HepG2 (cell line): ENCODE measurements at regions not wholly inside any gene's neighbourhood (a gene's known extent, or its start where the extent isn't known, plus 50 kb on each side); places are given as distances from the start of the nearest gene placed in this dataset.

ENCODE experiments used
- ATAC-seq: fragments of 200-7000 bp; cut with Tn5 transposase; 3 replicates; pipeline ENCODE4 v1.9.1; 2020; ENCODE audit warnings: mild to moderate bottlenecking, moderate library complexity
- BruUV-seq: library from RNA; stranded (reverse); fragments of 400-500 nt; replicated peaks from 2 replicates; lab custom pipeline; 2021; lab: Mats Ljungman, UMichigan
- CTCF ChIA-PET: fragments of 300-600 bp; formaldehyde crosslinking; extraction: SDS; loops from one replicate; lab custom pipeline; 2021; ENCODE audit warnings: low total read pairs, inconsistent platforms, low intra/inter-chr PET ratio; lab: Yijun Ruan, JAX
- POLR2A ChIA-PET: fragments of 350-600 bp; sonication (Branson Sonifier 250); formaldehyde crosslinking; loops from one replicate; lab custom pipeline; 2020; ENCODE audit warnings: antibody characterized with exemption, inconsistent platforms; lab: Yijun Ruan, JAX
- DNase-seq: peaks from one replicate; pipeline ENCODE4 v3.0.0-alpha.2; 2015; ENCODE audit warnings: low spot score
- FAIRE-seq: peaks from 3 replicates; lab custom pipeline; 2011; peaks lifted over from hg19 to GRCh38; lab: Jason Lieb, UNC
- H2AFZ ChIP-seq: one replicate; pipeline ENCODE4 v1.6.1; 2011; ENCODE audit warnings: low read length, inconsistent platforms
- H3K27ac ChIP-seq: fragments of 300-600 bp; 3 replicates; pipeline ENCODE4 v1.8.0; 2011; ENCODE audit warnings: mixed run types, mild to moderate bottlenecking, mixed read lengths, low read length, inconsistent platforms; ENCODE audit not compliant: insufficient read depth; ENCODE audit errors: extremely low read length
- H3K27me3 ChIP-seq, 2 experiments: fragments of 200-600 bp in 1 of 2; 2 replicates in 1 of 2; 3 replicates in 1 of 2; pipeline versions ENCODE4 v1.6.0 to v1.8.0; 2011; ENCODE audit warnings: low read length in 2 of 2, mild to moderate bottlenecking in 2 of 2, moderate library complexity in 2 of 2, inconsistent platforms in 1 of 2; ENCODE audit not compliant: insufficient read depth in 2 of 2, control insufficient read depth in 1 of 2
- H3K36me3 ChIP-seq, 2 experiments: fragments of 200-600 bp in 1 of 2; replicated peaks in 1 of 2; 2 replicates in 1 of 2; 3 replicates in 1 of 2; pipeline versions ENCODE4 v1.5.1 to v1.8.0; 2011; ENCODE audit warnings: low read length in 2 of 2, inconsistent platforms in 1 of 2; ENCODE audit not compliant: insufficient read depth in 2 of 2, control insufficient read depth in 1 of 2
- H3K4me1 ChIP-seq: 2 replicates; pipeline ENCODE4 v1.5.1; 2012; ENCODE audit warnings: low read length, inconsistent platforms; ENCODE audit not compliant: insufficient read depth
- H3K4me2 ChIP-seq: 2 replicates; pipeline ENCODE4 v1.6.0; 2011; ENCODE audit warnings: low read depth, low read length, inconsistent platforms
- H3K4me3 ChIP-seq, 3 experiments: fragments of 200-600 bp in 1 of 3; sonication (generic), shearing (Covaris generic) in 1 of 3; replicated peaks in 1 of 3; 2 replicates each; pipeline ENCODE4 v1.5.1; 2011 to 2016; ENCODE audit warnings: low read length in 3 of 3, inconsistent platforms in 2 of 3, low read depth in 2 of 3, mild to moderate bottlenecking in 2 of 3, control low read depth in 1 of 3, mixed read lengths in 1 of 3; ENCODE audit not compliant: insufficient read depth in 1 of 3
- H3K79me2 ChIP-seq: one replicate; pipeline ENCODE4 v1.6.1; 2011; ENCODE audit warnings: low read length, inconsistent platforms; ENCODE audit not compliant: insufficient read depth
- H3K9ac ChIP-seq: 2 replicates; pipeline ENCODE4 v1.6.0; 2011; ENCODE audit warnings: mild to moderate bottlenecking, low read depth, low read length, inconsistent platforms; ENCODE audit not compliant: insufficient read depth
- H3K9me3 ChIP-seq: 2 replicates; pipeline ENCODE4 v1.5.1; 2012; ENCODE audit warnings: mild to moderate bottlenecking, low read length
- H4K20me1 ChIP-seq: 2 replicates; pipeline ENCODE4 v1.6.0; 2011; ENCODE audit warnings: inconsistent platforms, mild to moderate bottlenecking, low read length, moderate library complexity; ENCODE audit not compliant: insufficient read depth
- BORCS8-MEF2B ChIP-seq: sonication (generic); formaldehyde crosslinking; IDR thresholded peaks from 2 replicates; pipeline ENCODE4 v1.8.0; 2022; ENCODE audit warnings: mild to moderate bottlenecking, missing genetic modification reagents
- BRF2 ChIP-seq: sonication (generic); formaldehyde crosslinking; IDR thresholded peaks from 2 replicates; pipeline ENCODE4 v1.8.1; 2022; ENCODE audit warnings: mild to moderate bottlenecking, missing genetic modification reagents
- FOXM1 ChIP-seq: sonication (generic); formaldehyde crosslinking; IDR thresholded peaks from 2 replicates; pipeline ENCODE4 v1.5.0; 2020; ENCODE audit warnings: missing genetic modification reagents
- FOXO4 ChIP-seq: sonication (generic); formaldehyde crosslinking; conservative IDR thresholded peaks from 2 replicates; pipeline ENCODE4 v1.8.1; 2023; ENCODE audit warnings: missing genetic modification reagents
- PHF8 ChIP-seq: sonication (generic); formaldehyde crosslinking; IDR thresholded peaks from 2 replicates; pipeline ENCODE4 v1.5.0; 2020; ENCODE audit warnings: missing genetic modification reagents
- POLR2AphosphoS5 ChIP-seq: IDR thresholded peaks from 2 replicates; pipeline ENCODE4 v1.6.1; 2012; ENCODE audit warnings: low read depth, low read length
- SKIL ChIP-seq: sonication (generic); formaldehyde crosslinking; IDR thresholded peaks from 2 replicates; pipeline ENCODE4 v1.8.0; 2022; ENCODE audit warnings: missing genetic modification reagents, mild to moderate bottlenecking, moderate library complexity, borderline replicate concordance
- SMAD9 ChIP-seq: sonication (generic); formaldehyde crosslinking; IDR thresholded peaks from 2 replicates; pipeline ENCODE4 v1.5.1; 2020; ENCODE audit warnings: mild to moderate bottlenecking, missing genetic modification reagents
- SMYD3 ChIP-seq: sonication (generic); formaldehyde crosslinking; IDR thresholded peaks from 2 replicates; pipeline ENCODE4 v1.8.1; 2023; ENCODE audit warnings: mild to moderate bottlenecking, missing genetic modification reagents
- STAT6 ChIP-seq: sonication (generic); formaldehyde crosslinking; IDR thresholded peaks from 2 replicates; pipeline ENCODE4 v1.4.0; 2020; ENCODE audit warnings: missing genetic modification reagents, mild to moderate bottlenecking, borderline replicate concordance
- TERF1 ChIP-seq: sonication (generic); formaldehyde crosslinking; IDR thresholded peaks from 2 replicates; pipeline ENCODE4 v1.8.0; 2022; ENCODE audit warnings: mild to moderate bottlenecking, missing genetic modification reagents, moderate library complexity
- ZBTB42 ChIP-seq: sonication (generic); formaldehyde crosslinking; IDR thresholded peaks from 2 replicates; pipeline ENCODE4 v1.5.0; 2020; ENCODE audit warnings: mild to moderate bottlenecking, missing genetic modification reagents
- ZNF34 ChIP-seq: sonication (generic); formaldehyde crosslinking; IDR thresholded peaks from 2 replicates; pipeline ENCODE4 v1.4.0; 2020; ENCODE audit warnings: mild to moderate bottlenecking, missing genetic modification reagents, borderline replicate concordance
- ZNF800 ChIP-seq: sonication (generic); formaldehyde crosslinking; IDR thresholded peaks from 2 replicates; pipeline ENCODE4 v1.4.0; 2020; ENCODE audit warnings: missing genetic modification reagents
- WGBS: methylation state at CpG from one replicate; pipeline ENCODE4 v1.1.6; 2017; ENCODE audit warnings: low lambda C conversion rate; 5-methylcytosine and 5-hydroxymethylcytosine counted together
- in situ Hi-C: cut with HindIII; loops from 2 replicates; pipeline ENCODE4 v1.10.0; 2017; ENCODE audit warnings: low pct_unique_long_range_greater_than_20kb; ENCODE audit not compliant: extremely low pct_ligation_motif_present
- intact Hi-C: fragments of 100-400 bp; cut with micrococcal nuclease; formaldehyde crosslinking; loops from one replicate; pipeline ENCODE4 v1.10.0; 2022; ENCODE audit not compliant: unreplicated experiment

- Histone ChIP-seq H3K4me3 (no peak overlapping the region), H3K27me3 (no peaks in the 10 kb centered on the region), H3K36me3 (no peaks in the 10 kb centered on the region), H3K9ac (no peak overlapping the region), H3K9me3 (peaks cover 64% of the 10 kb centered on the region), H3K79me2 (no peaks in the 10 kb centered on the region), H2AFZ (no peak overlapping the region), H4K20me1 (no peaks in the 10 kb centered on the region), H3K4me1 (no peaks in the 10 kb centered on the region), H3K27ac (no peak overlapping the region), H3K4me2 (no peak overlapping the region)
- 66% methylated on average over 1 of the region's 1 CpG for WGBS
- ATAC-seq, result no peak
- intact Hi-C loops, result no loop called here
- POLR2A ChIA-PET, result no interaction called here
- CTCF ChIA-PET, result no interaction called here
- no peak for FAIRE-seq
- BruUV-seq, result no TSS peak
- DNase-seq, result no peak
- in situ Hi-C loops, result no loop called here
- TF ChIP-seq PHF8 (no peak), SMAD9 (CRISPR knock-in tag) (no peak), FOXM1 (no peak), SMYD3 (CRISPR knock-in tag) (no peak), ZNF34 (no peak), BRF2 (CRISPR knock-in tag) (no peak), POLR2AphosphoS5 (no peak), FOXO4 (no peak), BORCS8-MEF2B (CRISPR knock-in tag) (no peak), STAT6 (no peak), TERF1 (CRISPR knock-in tag) (no peak), SKIL (no peak), ZBTB42 (CRISPR knock-in tag) (no peak), ZNF800 (CRISPR knock-in tag) (no peak)
Observed at GRCh38 chr2:150292807-150293206, 194.7 kb downstream of the RND3 start.
